ENCODE measurements at regions not wholly inside any gene's neighbourhood (a gene's known extent, or its start where the extent isn't known, plus 50 kb on each side); places are given as distances from the start of the nearest gene placed in this dataset.

DNA sequence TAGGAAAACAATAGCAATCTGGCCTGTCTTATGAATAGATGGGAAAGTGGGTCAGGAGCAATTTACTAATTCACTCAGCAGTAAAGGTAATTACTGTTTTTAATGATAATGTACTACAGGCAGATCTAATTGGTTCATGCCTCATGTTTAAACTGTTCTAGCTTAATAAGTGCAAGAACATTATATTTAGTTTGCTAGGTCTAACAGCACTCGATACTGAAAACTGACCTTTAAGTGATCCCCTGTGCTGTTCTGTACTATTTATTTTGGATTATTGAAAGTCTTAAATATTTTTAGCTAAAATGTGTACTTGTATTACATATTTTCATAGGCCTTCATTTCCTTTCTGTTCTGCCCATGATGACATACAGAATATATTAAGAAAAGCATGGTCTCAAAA, 998.0 kb upstream of the GJE1 start:
- TF ChIP-seq, protein P1, sequence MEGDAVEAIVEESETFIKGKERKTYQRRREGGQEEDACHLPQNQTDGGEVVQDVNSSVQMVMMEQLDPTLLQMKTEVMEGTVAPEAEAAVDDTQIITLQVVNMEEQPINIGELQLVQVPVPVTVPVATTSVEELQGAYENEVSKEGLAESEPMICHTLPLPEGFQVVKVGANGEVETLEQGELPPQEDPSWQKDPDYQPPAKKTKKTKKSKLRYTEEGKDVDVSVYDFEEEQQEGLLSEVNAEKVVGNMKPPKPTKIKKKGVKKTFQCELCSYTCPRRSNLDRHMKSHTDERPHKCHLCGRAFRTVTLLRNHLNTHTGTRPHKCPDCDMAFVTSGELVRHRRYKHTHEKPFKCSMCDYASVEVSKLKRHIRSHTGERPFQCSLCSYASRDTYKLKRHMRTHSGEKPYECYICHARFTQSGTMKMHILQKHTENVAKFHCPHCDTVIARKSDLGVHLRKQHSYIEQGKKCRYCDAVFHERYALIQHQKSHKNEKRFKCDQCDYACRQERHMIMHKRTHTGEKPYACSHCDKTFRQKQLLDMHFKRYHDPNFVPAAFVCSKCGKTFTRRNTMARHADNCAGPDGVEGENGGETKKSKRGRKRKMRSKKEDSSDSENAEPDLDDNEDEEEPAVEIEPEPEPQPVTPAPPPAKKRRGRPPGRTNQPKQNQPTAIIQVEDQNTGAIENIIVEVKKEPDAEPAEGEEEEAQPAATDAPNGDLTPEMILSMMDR (conservative IDR thresholded peaks at IDR 0.05), result no peak
- no peak for TF ChIP-seq EZH2 (IDR thresholded peaks at IDR 0.05; ENCODE audit: low read depth)

Measured in PC-9 (cell line).